Liver (tissue), 3 donors: ENCODE measurements at regions not wholly inside any gene's neighbourhood (a gene's known extent, or its start where the extent isn't known, plus 50 kb on each side); places are given as distances from the start of the nearest gene placed in this dataset.

Experiments used
- NR2F2 ChIP-seq: IDR thresholded peaks from 2 replicates; pipeline ENCODE4 v1.6.1; 2016; ENCODE audit warnings: antibody characterized with exemption
- TF ChIP-seq, protein P1 (sequence below): fragments of 150-350 bp; IDR thresholded peaks from 2 replicates; pipeline ENCODE4 v1.5.1; 2017; ENCODE audit warnings: improper control_type of control experiment, low read depth, low read length; ENCODE audit not compliant: missing input control
- TF ChIP-seq, protein P2 (sequence below): IDR thresholded peaks from 2 replicates; pipeline ENCODE4 v1.6.1; 2016; ENCODE audit warnings: antibody characterized with exemption, mild to moderate bottlenecking
- donor health status: healthy.
- donor health status: healthy.

DNA sequence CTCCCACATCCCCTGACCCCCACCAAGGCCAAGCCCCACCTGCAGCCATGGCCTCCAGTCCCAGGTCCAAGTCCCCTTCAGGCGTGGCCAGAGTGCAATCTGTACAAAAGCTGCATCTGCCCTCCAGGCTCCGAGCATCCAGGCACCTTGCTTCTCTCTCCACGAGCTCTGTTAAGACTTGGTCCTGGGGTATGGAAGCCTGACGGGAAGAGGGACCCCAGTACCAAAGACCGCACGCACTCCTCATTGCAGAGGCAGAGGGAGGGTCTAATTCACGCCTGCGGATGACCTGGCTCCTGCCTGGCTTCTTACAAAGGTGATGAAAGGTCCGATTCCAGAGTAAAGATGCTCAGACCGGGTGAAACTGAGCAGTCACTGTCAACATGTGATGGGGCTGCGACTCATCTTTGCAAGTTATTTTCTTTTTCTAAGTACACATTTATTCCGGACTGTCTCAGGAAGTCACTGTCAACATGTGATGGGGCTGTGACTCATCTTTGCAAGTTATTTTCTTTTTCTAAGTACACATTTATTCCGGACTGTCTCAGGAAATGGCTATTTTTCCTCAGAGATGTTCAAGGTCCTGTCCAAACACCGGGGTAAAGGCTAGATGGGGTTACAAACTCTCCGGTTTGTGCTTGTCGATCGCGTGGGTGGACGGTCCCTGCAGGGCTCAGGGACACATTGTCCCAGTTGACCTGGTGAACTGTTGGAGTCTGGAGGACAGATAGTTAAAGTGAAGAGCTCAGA, 252.0 kb upstream of the IRX4 start:
- TF ChIP-seq, protein P1, sequence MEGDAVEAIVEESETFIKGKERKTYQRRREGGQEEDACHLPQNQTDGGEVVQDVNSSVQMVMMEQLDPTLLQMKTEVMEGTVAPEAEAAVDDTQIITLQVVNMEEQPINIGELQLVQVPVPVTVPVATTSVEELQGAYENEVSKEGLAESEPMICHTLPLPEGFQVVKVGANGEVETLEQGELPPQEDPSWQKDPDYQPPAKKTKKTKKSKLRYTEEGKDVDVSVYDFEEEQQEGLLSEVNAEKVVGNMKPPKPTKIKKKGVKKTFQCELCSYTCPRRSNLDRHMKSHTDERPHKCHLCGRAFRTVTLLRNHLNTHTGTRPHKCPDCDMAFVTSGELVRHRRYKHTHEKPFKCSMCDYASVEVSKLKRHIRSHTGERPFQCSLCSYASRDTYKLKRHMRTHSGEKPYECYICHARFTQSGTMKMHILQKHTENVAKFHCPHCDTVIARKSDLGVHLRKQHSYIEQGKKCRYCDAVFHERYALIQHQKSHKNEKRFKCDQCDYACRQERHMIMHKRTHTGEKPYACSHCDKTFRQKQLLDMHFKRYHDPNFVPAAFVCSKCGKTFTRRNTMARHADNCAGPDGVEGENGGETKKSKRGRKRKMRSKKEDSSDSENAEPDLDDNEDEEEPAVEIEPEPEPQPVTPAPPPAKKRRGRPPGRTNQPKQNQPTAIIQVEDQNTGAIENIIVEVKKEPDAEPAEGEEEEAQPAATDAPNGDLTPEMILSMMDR = no peak
- no peak for TF ChIP-seq NR2F2
- TF ChIP-seq, protein P2, sequence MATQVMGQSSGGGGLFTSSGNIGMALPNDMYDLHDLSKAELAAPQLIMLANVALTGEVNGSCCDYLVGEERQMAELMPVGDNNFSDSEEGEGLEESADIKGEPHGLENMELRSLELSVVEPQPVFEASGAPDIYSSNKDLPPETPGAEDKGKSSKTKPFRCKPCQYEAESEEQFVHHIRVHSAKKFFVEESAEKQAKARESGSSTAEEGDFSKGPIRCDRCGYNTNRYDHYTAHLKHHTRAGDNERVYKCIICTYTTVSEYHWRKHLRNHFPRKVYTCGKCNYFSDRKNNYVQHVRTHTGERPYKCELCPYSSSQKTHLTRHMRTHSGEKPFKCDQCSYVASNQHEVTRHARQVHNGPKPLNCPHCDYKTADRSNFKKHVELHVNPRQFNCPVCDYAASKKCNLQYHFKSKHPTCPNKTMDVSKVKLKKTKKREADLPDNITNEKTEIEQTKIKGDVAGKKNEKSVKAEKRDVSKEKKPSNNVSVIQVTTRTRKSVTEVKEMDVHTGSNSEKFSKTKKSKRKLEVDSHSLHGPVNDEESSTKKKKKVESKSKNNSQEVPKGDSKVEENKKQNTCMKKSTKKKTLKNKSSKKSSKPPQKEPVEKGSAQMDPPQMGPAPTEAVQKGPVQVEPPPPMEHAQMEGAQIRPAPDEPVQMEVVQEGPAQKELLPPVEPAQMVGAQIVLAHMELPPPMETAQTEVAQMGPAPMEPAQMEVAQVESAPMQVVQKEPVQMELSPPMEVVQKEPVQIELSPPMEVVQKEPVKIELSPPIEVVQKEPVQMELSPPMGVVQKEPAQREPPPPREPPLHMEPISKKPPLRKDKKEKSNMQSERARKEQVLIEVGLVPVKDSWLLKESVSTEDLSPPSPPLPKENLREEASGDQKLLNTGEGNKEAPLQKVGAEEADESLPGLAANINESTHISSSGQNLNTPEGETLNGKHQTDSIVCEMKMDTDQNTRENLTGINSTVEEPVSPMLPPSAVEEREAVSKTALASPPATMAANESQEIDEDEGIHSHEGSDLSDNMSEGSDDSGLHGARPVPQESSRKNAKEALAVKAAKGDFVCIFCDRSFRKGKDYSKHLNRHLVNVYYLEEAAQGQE = no peak
